ENCODE measurements at regions not wholly inside any gene's neighbourhood (a gene's known extent, or its start where the extent isn't known, plus 50 kb on each side); places are given as distances from the start of the nearest gene placed in this dataset.

- DNase-seq = no peak
- no peaks in the 10 kb centered on the region; a peak in 1 of 4 replicates for H3K4me1 ChIP-seq (ENCODE audit: control insufficient read depth in 1 of 2, insufficient read depth in 2 of 2, low read depth in 1 of 2, low read length in 1 of 2)
- H3K9ac ChIP-seq = no peak overlapping the region
- CTCF ChIA-PET = interaction anchor here (0.9 kb wide), 1 partner anchor 58 kb away, joined by 3 read pairs; no protein-coding TSS in a partner anchor
- no peaks in the 10 kb centered on the region for H3F3A ChIP-seq (replicated peaks; ENCODE audit: insufficient read depth)
- H3K36me3 ChIP-seq (replicated peaks in 1 of 2; ENCODE audit: control insufficient read depth in 1 of 2, insufficient read depth in 2 of 2, low read length in 1 of 2) = no peaks in the 10 kb centered on the region
- POLR2A ChIA-PET = no interaction called here
- TF ChIP-seq NFIC (IDR thresholded peaks at IDR 0.05; ENCODE audit: borderline replicate concordance) = no peak
- no peak for TF ChIP-seq RAD21 (IDR thresholded peaks at IDR 0.05; ENCODE audit: low read length)
- TF ChIP-seq, protein P1, sequence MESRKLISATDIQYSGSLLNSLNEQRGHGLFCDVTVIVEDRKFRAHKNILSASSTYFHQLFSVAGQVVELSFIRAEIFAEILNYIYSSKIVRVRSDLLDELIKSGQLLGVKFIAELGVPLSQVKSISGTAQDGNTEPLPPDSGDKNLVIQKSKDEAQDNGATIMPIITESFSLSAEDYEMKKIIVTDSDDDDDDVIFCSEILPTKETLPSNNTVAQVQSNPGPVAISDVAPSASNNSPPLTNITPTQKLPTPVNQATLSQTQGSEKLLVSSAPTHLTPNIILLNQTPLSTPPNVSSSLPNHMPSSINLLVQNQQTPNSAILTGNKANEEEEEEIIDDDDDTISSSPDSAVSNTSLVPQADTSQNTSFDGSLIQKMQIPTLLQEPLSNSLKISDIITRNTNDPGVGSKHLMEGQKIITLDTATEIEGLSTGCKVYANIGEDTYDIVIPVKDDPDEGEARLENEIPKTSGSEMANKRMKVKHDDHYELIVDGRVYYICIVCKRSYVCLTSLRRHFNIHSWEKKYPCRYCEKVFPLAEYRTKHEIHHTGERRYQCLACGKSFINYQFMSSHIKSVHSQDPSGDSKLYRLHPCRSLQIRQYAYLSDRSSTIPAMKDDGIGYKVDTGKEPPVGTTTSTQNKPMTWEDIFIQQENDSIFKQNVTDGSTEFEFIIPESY (IDR thresholded peaks at IDR 0.05; ENCODE audit: borderline replicate concordance, low read depth) = no peak
- TF ChIP-seq JUND (IDR thresholded peaks at IDR 0.05) = no peak
- TF ChIP-seq, protein P2, sequence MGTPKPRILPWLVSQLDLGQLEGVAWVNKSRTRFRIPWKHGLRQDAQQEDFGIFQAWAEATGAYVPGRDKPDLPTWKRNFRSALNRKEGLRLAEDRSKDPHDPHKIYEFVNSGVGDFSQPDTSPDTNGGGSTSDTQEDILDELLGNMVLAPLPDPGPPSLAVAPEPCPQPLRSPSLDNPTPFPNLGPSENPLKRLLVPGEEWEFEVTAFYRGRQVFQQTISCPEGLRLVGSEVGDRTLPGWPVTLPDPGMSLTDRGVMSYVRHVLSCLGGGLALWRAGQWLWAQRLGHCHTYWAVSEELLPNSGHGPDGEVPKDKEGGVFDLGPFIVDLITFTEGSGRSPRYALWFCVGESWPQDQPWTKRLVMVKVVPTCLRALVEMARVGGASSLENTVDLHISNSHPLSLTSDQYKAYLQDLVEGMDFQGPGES (IDR thresholded peaks at IDR 0.05; ENCODE audit: low read depth, low read length) = no peak
- TF ChIP-seq TAF1 (IDR thresholded peaks at IDR 0.05; ENCODE audit: borderline replicate concordance, low read depth, low read length) = no peak
- no peak for TF ChIP-seq CHD2 (IDR thresholded peaks at IDR 0.05; ENCODE audit: low read length, partially characterized antibody)
- TF ChIP-seq PBX3 (IDR thresholded peaks at IDR 0.05) = no peak
- TF ChIP-seq MEF2A (IDR thresholded peaks at IDR 0.05; ENCODE audit: borderline replicate concordance, low read depth) = no peak
- TF ChIP-seq FOXM1 (IDR thresholded peaks at IDR 0.05; ENCODE audit: low read depth) = no peak
- no peak for TF ChIP-seq REST (IDR thresholded peaks at IDR 0.05; ENCODE audit: low read depth, low read length)
- TF ChIP-seq MXI1 (IDR thresholded peaks at IDR 0.05; ENCODE audit: low read depth, low read length) = no peak
- TF ChIP-seq YY1 (IDR thresholded peaks at IDR 0.05; ENCODE audit: low read depth) = no peak
- TF ChIP-seq EP300 (IDR thresholded peaks at IDR 0.05; ENCODE audit: borderline replicate concordance in 1 of 2, low read depth in 1 of 2, low read length in 1 of 2) = no peak
- no peak for TF ChIP-seq GATA2 (CRISPR knock-in tag; IDR thresholded peaks at IDR 0.05)
- TF ChIP-seq FOXJ3 (CRISPR knock-in tag; IDR thresholded peaks at IDR 0.05) = no peak
- no peak for TF ChIP-seq NRF1 (IDR thresholded peaks at IDR 0.05; ENCODE audit: low read depth, low read length)
- TF ChIP-seq, protein P3, sequence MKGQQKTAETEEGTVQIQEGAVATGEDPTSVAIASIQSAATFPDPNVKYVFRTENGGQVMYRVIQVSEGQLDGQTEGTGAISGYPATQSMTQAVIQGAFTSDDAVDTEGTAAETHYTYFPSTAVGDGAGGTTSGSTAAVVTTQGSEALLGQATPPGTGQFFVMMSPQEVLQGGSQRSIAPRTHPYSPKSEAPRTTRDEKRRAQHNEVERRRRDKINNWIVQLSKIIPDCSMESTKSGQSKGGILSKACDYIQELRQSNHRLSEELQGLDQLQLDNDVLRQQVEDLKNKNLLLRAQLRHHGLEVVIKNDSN (IDR thresholded peaks at IDR 0.05; ENCODE audit: borderline replicate concordance, low read depth) = no peak
- H3K27ac ChIP-seq (ENCODE audit: low read depth in 2 of 2, low read length in 1 of 2) = no peak overlapping the region
- H3K27me3 ChIP-seq (ENCODE audit: insufficient read depth) = no peaks in the 10 kb centered on the region
- H3K4me2 ChIP-seq = no peak overlapping the region
- 21% methylated on average over 14 of the region's 14 CpGs for WGBS (ENCODE audit: low lambda C conversion rate)
- H3K4me3 ChIP-seq (ENCODE audit: low read depth in 2 of 2, low read length in 1 of 2) = no peak overlapping the region
- H3K9me2 ChIP-seq = no peaks in the 10 kb centered on the region
- H2AFZ ChIP-seq (ENCODE audit: low read depth) = no peak overlapping the region
- H3K9me3 ChIP-seq = no peaks in the 10 kb centered on the region; the same call in 1 of the 2 replicates
- no peaks in the 10 kb centered on the region for H4K20me1 ChIP-seq (ENCODE audit: insufficient read depth)
- no peaks in the 10 kb centered on the region for H3K79me2 ChIP-seq (ENCODE audit: insufficient read depth)
Measured at GRCh38 chr15:96268442-96269204, 61.9 kb upstream of the NR2F2 start.
